Testis (tissue), 2 donors: ENCODE measurements at regions not wholly inside any gene's neighbourhood (a gene's known extent, or its start where the extent isn't known, plus 50 kb on each side); places are given as distances from the start of the nearest gene placed in this dataset.

Experiments used
- DNase-seq: peaks from one replicate; pipeline ENCODE4 v3.0.0-alpha.2; 2019
- H3K27ac ChIP-seq, 2 donors: fragments of 200-600 bp; sonication (generic); one replicate each; pipeline ENCODE4 v1.5.1; 2019
- H3K27me3 ChIP-seq: fragments of 200-600 bp; sonication (generic); one replicate; pipeline ENCODE4 v1.5.1; 2019
- H3K36me3 ChIP-seq: fragments of 200-600 bp; sonication (generic); one replicate; pipeline ENCODE4 v1.5.1; 2017; ENCODE audit warnings: low read depth; ENCODE audit errors: missing control alignments
- H3K4me1 ChIP-seq: fragments of 200-600 bp; sonication (generic); one replicate; pipeline ENCODE4 v1.5.1; 2019
- H3K4me3 ChIP-seq, 2 donors: fragments of 200-600 bp; sonication (generic); one replicate each; pipeline ENCODE4 v1.5.1; 2017 to 2019
- H3K9me3 ChIP-seq: fragments of 200-600 bp; sonication (generic); one replicate; pipeline ENCODE4 v1.5.1; 2017
- CTCF ChIP-seq, 3 experiments: fragments of 450-650 bp in 2 of 3; fragments of 200-600 bp in 1 of 3; sonication (generic) in 1 of 3; IDR thresholded peaks; one replicate each; pipeline ENCODE4 v1.5.1; 2016 to 2019; ENCODE audit warnings: antibody characterized with exemption in 3 of 3, mild to moderate bottlenecking in 2 of 3, moderate library complexity in 1 of 3
- POLR2A ChIP-seq: fragments of 450-650 bp; IDR thresholded peaks from one replicate; pipeline ENCODE4 v1.6.1; 2017; ENCODE audit warnings: antibody characterized with exemption, mild to moderate bottlenecking, moderate library complexity
- WGBS, 2 donors: methylation state at CpG; one replicate each; pipeline ENCODE4 v1.1.5; 2018; 5-methylcytosine and 5-hydroxymethylcytosine counted together
- intact Hi-C: fragments of 100-400 bp; cut with DNase I; formaldehyde crosslinking; loops from one replicate; pipeline ENCODE4 v1.15.1; 2023; ENCODE audit warnings: low total_unique reads

- H3K4me1 ChIP-seq = no peaks in the 10 kb centered on the region
- DNase-seq = no peak
- H3K9me3 ChIP-seq = no peaks in the 10 kb centered on the region
- TF ChIP-seq CTCF (IDR thresholded peaks at IDR 0.05) = no peak
- intact Hi-C loops = no loop called here
- no peak overlapping the region for H3K4me3 ChIP-seq
- no peaks in the 10 kb centered on the region for H3K36me3 ChIP-seq
- WGBS, 2 donors = 39 to 43% methylated on average over 8 of the region's 8 CpGs
- no peak overlapping the region for H3K27ac ChIP-seq
- H3K27me3 ChIP-seq = no peaks in the 10 kb centered on the region
These were observed 127.8 kb upstream of the EEF1E1 start for GRCh38 chr6:8229915-8230756.

DNA sequence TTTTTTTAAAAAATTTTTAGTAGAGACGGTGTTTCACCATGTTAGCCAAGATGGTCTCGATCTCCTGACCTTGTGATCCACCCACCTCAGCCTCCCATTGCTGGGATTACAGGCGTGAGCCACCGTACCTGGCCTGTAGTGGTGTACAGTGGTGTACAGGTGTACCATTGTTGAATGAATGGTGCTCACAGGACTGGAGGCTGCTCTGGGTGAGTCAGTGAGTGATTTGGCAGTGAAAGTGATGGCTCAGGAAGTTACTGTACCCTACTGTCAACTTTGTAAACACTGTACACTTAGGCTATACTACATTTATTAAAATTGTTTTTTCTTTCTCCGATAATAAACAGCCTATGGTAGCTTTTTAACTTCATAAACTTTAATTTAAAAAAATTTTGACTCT, 122.8 kb upstream of the EEF1E1 start:
- no peaks in the 10 kb centered on the region for H3K4me1 ChIP-seq
- intact Hi-C loops = no loop called here
- H3K9me3 ChIP-seq = no peaks in the 10 kb centered on the region
- no peak for TF ChIP-seq CTCF (IDR thresholded peaks at IDR 0.05)
- no peak for TF ChIP-seq POLR2A
- no peak overlapping the region for H3K4me3 ChIP-seq
- no peaks in the 10 kb centered on the region for H3K36me3 ChIP-seq
- 89 to 96% methylated on average over 5 of the region's 5 CpGs for WGBS, 2 donors
- H3K27ac ChIP-seq = no peak overlapping the region
- H3K27me3 ChIP-seq = no peaks in the 10 kb centered on the region
- no peak for DNase-seq

DNA sequence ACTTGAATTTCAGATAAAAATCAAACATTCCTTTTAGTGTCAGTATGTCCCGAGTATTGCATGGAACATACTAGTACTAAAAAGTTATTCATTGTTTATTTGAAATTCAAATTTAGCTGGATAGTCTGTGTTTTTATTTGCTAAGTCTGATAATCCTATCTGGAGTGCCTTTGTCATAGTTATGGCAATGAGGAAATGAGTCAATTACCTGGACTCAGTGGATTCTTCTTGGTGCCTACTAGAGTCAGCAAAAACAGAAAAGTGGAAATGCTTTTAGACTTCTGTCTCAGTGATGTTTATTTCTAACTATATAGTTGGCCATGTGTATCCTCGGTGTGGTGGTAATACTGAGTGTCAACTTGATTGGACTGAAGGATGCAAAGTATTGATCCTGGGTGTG, 121.3 kb upstream of the EEF1E1 start:
- Histone ChIP-seq H3K4me3 (no peak overlapping the region), H3K4me1 (no peaks in the 10 kb centered on the region), H3K36me3 (no peaks in the 10 kb centered on the region), H3K27ac (no peak overlapping the region), H3K9me3 (no peaks in the 10 kb centered on the region), H3K27me3 (no peaks in the 10 kb centered on the region)
- 89 to 90% methylated on average over 2 of the region's 2 CpGs for WGBS, 2 donors
- DNase-seq = no peak
- TF ChIP-seq POLR2A = no peak
- TF ChIP-seq CTCF (IDR thresholded peaks at IDR 0.05) = no peak
- intact Hi-C loops = no loop called here

GRCh38 chr6:8219352-8219943, 117.1 kb upstream of the EEF1E1 start:
- no peaks in the 10 kb centered on the region for H3K27me3 ChIP-seq
- WGBS, 2 donors = 9 to 11% methylated on average over 3 of the region's 3 CpGs

More at GRCh38 chr6:8219352-8219943, 117.1 kb upstream of the EEF1E1 start:
- no peak overlapping the region for H3K4me3 ChIP-seq
- no peaks in the 10 kb centered on the region for H3K36me3 ChIP-seq
- no peak overlapping the region for H3K27ac ChIP-seq
- H3K4me1 ChIP-seq = no peaks in the 10 kb centered on the region
- no peaks in the 10 kb centered on the region for H3K9me3 ChIP-seq
- peak; percentile 71 for DNase-seq
- intact Hi-C loops = no loop called here
- no peak for TF ChIP-seq POLR2A
- peak; percentile 41 to 83 (median 67) for TF ChIP-seq CTCF (IDR thresholded peaks at IDR 0.05)
